GM04503 (cell line): ENCODE measurements at regions not wholly inside any gene's neighbourhood (a gene's known extent, or its start where the extent isn't known, plus 50 kb on each side); places are given as distances from the start of the nearest gene placed in this dataset.
A peak's percentile ranks its signal among the peaks of the same experiment; 100 is the strongest.

Source experiments
- DNase-seq: peaks from one replicate; pipeline ENCODE4 v3.0.0-alpha.2; 2012; ENCODE audit warnings: low read depth

GRCh38 chr12:67501362-67501761 lies 147.2 kb upstream of the DYRK2 start:
- no peak for DNase-seq

DNA sequence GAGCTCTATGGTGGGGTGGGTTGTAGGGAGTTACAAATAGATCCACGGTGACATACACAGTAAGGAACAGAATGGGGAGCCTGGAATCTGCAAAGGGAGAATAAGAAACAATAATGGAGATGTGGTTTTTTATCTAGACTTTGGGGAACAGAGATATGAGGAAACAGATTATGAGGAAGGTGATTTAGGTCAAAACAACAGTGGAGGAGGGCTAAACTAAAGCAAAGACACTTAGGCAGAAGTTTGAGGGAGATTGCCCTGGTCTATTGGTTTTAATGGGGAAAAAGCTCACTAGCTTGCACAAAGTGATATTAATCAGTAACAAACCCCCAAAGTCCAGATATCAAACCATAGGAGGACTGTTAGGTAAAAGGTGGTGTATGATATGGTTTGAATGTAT lies 144.5 kb upstream of the DYRK2 start:
- no peak for DNase-seq

GRCh38 chr12:67506739-67507138 lies 141.8 kb upstream of the DYRK2 start:
- no peak for DNase-seq

DNA sequence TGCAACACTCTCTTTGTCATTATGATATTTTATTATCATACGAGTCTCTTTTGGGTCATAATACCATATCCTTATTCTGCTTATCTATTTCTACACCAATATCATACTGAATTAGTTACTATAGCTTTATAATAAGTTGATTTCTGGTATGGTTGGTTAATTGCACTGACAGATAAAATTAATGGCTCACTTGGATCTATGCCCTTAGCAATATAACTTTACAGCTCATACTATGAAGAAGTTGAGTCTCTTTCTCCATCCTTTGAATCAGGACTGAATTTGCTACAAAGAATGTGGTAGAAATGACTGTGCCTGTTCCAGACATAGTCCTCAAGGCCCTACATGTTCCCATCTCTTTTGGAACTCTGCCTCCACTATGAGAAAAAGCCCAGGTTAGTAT lies 139.7 kb upstream of the DYRK2 start:
- no peak for DNase-seq

- no peak for DNase-seq
Measured at GRCh38 chr12:67509666-67510386, 138.7 kb upstream of the DYRK2 start.

- DNase-seq = no peak
Measured at GRCh38 chr12:67512061-67512460, 136.5 kb upstream of the DYRK2 start.

DNA sequence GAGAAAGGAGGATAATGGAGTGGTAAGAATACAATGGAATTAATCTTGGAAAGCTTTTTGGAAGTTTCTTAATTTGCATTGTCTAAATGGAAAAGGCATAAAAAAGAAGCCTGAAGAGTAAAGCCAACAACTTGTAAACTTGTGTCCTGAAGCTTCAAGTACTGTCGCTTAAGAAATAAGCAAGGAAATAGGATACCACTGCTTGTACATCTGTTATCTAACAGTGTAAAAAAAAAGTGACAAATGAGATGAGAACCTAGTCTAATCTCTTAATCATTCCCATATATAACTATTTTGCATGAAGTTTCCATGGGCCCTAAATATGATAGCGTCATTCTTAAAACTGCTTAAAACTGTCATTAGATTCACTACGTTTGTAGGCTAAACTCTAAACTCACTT lies 134.0 kb upstream of the DYRK2 start:
- no peak for DNase-seq

DNA sequence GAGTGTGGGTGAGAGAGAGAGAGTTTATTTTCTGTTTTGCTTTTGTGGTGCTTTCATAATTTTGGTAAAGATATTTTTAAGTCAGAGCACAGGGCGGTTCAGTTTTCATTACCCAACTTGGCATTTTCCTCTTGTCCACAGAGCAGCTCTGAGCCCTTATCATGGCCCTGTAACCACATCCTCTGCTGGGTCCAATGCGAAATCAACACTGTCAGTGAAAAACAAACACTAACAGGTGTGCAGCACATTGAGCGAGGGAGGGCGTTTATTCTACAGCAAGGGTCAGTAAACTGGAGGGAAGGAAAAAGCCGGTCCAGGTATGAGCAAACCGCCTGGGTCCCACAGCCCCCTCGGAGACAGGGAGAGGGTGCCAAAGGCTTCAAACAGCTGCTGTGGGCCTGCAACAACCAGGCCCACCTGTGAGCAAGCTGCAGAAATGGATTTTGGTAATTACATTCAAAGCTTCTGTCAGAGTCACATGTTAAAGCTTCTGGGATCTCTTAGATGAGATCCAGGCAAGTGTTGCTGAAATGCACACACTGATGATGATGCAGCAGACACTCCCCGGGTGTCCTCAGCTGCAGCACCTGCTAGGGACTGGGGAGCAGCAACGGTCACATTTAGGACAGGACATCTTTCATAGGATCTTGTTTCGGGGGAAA lies 132.7 kb upstream of the DYRK2 start:
- DNase-seq = no peak

- DNase-seq = no peak
Measured at GRCh38 chr12:67517181-67517887, 131.2 kb upstream of the DYRK2 start.

DNA sequence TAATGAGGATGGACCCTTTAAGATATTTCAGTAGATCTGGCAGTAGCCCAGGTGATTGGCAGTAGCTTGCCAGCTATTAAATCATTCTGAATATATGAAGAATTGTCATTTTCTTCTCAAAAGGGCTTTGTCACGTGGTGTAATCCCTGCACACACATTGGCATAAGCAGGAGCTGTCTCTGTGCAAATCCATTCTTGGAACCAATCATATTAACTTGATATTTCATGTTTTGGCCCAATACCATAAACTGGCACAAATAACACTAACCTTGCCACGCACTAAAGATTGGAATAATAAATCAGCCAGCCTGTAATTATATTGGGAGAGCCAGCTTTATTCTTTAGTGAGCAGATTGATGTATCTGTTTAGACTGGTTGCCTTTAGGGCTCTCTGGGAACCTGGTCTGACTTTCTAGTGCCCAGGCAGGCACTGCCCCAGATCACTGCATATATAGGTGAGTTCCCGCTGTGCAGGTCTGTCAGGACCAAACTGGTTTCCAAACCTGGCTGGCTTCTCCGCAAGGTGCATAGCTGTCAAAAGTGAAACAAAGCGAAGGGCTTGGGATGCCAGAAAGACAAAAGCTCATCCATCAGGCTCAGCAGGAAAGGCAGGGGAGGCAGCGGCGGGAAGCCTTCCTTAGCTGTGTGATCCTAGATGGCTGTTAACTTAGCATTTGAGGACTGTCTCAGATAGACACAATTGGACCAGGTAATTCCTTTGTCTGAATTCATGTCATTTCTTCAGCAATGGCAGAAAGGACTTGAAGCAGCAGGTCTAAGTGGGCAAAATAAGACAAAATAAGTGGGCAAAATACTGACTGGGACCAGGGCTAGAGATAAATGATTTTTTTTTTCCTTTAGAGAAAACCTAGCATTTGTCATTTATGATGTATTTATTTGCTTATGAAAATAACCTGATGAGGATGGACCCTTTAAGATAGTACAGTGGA lies 128.8 kb upstream of the DYRK2 start:
- no peak for DNase-seq

DNA sequence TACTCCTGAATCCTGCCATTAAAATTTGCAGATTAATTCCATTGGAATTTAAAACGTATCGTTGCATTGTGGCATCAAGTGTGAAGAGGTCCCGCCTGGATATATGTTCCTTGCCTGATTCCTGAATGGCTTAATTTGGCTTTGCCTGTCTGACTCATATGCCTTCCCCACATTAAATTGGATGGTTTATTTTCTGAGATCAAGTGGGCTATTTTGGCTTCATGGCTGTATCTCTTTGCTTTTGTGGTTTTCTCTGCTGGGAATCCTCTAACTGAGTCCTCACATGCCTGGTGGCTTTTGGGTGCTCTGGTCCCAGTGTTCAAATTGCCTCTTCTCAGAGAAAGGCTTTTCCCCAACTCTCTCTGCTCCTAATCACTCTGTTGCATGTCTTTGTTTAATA lies 127.9 kb upstream of the DYRK2 start:
- no peak for DNase-seq

- no peak for DNase-seq
Measured at GRCh38 chr12:67522222-67522621, 126.3 kb upstream of the DYRK2 start.

GRCh38 chr12:67523538-67523937 lies 125.0 kb upstream of the DYRK2 start:
- no peak for DNase-seq

DNA sequence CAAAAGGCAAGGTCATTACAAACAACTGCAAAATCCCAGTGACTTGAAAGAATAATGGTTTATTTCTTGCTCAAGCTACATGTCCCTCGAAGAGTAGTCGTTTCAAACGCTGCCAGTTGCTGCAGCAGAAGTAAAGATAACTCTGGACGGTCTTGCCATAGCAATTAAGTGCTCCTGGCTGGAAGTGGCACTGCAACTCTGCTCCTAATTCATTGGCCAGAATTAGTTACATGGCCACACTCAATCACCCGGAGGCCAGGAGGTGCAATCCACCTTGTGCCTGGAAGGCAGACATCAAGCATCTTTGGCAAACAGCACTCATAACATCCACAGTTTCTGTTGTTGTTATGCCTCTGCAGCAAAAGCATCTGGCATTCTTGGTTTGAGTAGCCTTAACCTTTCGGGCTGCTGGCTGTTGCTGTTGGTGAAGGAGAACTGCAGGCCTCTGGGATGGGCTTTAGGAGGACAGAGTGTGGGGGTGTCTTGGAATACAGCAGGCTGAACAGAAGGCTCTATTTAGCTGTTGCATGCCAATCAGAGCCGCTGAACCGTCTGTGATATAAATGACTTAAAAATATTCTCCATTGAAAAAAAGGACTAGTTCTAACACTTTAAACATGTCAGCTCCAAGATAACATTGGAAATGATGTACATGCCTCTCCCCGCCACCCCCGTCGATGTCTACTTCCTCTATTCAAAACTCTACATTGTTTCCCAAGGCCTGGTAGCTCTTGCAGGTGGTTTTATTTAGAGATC lies 123.5 kb upstream of the DYRK2 start:
- DNase-seq = no peak

- no peak for DNase-seq
Measured at GRCh38 chr12:67525617-67525884, 123.0 kb upstream of the DYRK2 start.

- DNase-seq = no peak
Measured at GRCh38 chr12:67526129-67526528, 122.4 kb upstream of the DYRK2 start.

GRCh38 chr12:67531051-67531450 lies 117.5 kb upstream of the DYRK2 start:
- DNase-seq = no peak

DNA sequence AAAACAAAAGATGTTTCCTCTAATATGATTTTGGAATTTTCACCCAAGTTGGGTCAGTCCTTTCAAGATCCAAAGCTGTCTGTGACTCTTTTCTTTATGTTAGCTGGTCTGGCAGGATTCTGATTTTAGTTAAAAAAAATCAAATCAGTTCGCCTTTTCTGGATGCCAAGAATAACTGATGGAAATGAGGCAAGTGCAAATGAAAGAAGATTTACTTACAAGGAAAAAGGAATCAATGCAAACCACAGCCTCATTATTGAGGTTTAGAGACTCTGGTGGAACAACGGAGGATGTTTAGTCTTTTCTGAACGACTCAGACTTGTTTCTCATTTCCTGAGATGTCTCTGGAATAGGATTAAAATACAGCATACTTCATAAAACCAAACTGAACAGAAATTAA lies 117.0 kb upstream of the DYRK2 start:
- peak; percentile 27 for DNase-seq

- DNase-seq = no peak
Measured at GRCh38 chr12:67533159-67533558, 115.4 kb upstream of the DYRK2 start.

GRCh38 chr12:67534046-67534445 lies 114.5 kb upstream of the DYRK2 start:
- DNase-seq = no peak

- peak; percentile 90 for DNase-seq
Measured at GRCh38 chr12:67534681-67535080, 113.9 kb upstream of the DYRK2 start.

GRCh38 chr12:67535176-67535575 lies 113.4 kb upstream of the DYRK2 start:
- no peak for DNase-seq
